RPMI7951 (cell line): ENCODE measurements at regions not wholly inside any gene's neighbourhood (a gene's known extent, or its start where the extent isn't known, plus 50 kb on each side); places are given as distances from the start of the nearest gene placed in this dataset.

Experiments used
- DNase-seq: peaks from one replicate; pipeline ENCODE4 v3.0.0-alpha.2; 2012; ENCODE audit warnings: low read depth

DNA sequence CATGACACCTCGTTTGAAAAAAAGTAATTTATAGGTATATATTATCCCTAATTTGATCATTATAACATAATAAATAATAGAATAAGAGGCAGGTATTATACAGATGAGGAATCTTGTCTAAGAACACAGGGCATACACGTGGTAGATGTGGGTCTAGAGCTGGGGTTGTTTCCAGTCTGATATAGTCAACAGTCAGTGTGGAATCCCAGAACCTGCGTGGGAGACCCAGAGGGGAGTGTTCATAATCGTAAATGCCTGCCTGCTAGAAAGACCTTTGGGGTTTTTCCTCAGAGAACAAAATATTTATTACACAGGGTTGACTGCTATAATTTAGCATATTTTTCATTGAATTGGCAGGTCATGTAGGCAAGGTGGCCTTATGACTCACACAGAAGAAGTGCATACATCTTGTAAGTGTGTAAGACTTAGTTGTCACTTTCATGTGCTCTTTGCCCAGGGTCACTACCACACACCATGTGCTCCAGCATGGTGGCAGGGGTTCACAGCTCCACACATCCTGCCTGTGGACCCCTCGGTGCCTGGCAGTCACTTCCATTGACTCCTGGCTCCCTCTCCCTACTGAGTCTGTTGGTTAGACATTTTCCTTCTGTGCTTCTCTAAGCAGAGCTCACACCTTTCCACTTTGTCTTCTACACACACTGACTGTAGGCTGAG lies 94.9 kb upstream of the IKZF1 start:
- DNase-seq = no peak

DNA sequence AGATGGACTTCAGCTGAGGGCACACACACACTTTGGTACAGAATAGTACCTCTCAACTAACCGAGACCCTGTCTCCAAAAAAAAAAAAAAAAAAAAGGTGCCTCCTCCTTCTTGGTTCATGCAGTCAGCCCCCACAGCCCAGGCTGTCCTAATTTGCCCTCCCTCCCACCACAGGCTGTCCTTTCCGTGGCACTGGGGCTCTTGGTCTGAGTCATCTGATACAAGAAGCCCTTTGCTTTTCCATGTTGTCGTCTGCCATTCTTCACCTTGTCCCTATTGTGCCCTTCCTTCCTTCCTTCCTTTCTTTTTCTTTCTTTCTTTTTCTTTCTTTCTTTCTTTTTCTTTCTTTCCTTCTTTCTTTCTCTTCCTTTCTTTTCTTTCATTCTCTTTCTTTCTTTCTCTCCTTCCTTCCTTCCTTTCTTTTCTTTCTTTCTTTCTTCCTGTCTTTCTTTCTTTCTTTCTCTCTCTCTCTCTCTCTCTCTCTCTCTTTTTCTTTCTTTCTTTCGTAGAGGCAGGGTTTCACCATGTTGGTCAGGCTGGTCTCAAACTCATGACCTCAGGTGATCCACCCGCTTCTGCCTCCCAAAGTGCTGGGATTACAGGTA lies 96.0 kb upstream of the IKZF1 start:
- DNase-seq = no peak

DNA sequence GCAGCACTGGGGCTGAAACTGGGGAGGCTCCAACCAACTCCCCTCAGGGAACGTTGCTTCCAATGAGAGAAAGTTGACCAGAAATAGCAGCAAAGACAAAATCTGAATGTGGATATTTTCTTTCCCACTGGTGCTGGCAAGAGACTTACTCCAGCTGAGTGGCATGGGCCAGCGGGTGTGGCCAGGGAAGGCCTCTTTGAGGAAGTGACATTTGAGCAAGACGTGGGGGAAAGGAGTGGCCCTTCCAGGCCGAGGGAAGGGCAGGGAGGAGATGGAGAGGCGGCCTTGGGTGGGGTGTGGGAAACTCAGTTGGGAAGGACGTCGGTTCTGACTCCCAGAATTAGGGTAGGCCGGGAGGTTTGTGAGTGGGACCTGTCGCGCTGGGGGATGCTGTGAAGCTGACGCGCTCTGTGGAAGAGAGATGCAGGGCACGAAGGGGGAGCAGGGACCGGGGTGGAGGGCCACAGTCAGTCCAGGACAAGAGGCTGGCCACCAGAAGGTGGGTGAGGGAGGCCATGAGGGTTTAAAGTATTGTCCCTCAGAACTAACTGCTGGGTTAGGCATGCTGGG lies 96.7 kb upstream of the IKZF1 start:
- DNase-seq = no peak

DNA sequence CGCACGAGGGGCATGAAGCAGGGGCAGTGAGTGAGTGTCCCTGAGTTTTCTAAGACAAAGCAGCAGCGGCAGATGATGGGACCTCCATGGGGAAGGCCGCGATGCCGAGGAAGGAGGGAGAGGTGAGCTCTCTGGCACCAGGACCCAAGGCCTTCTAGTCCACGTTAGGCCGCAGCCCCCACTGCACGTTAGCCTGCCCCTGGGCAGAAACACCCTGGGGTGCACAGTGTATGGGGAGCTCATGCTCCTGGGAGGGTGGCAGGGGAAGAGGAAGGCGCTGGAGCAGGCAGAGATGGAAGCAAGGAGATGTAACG lies 97.3 kb upstream of the IKZF1 start:
- DNase-seq = no peak

DNA sequence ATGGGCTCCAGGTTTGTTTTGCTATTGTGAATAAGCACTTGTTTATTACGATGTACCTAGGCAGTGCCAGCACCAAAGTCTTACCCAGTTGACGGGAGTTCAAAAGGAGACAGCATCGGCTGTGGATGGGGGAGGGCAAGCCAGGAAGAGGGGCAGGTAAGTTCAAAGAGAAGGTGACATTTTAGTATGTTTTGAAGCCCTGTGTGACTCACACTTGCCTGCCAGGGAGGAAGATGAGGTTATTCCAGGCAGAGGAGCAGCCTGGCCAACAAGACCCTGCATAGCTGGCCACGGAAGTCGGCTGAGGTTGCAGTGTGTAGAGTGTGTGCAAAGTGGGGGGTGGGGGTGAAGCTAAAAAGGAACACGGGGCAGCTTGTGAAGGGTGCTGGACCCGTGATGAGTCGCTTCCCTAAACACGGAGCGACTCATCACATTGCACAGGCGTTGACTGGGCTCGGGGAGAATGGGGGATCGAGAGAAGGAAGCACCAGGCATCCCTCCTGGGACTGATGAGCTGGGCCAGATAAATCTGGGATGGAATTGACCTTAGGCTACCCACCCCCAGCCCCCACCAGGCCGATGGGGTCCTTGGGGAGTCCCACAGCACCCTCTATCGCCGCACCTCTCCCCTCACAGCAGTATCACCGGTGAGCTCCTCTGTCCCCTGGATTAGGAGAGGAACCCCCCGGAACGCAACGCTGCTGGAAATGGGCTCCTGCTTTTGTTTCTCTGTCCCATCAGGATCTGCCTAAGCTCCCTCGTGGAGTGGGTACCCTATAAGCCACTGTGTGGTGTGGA lies 97.9 kb upstream of the IKZF1 start:
- no peak for DNase-seq

DNA sequence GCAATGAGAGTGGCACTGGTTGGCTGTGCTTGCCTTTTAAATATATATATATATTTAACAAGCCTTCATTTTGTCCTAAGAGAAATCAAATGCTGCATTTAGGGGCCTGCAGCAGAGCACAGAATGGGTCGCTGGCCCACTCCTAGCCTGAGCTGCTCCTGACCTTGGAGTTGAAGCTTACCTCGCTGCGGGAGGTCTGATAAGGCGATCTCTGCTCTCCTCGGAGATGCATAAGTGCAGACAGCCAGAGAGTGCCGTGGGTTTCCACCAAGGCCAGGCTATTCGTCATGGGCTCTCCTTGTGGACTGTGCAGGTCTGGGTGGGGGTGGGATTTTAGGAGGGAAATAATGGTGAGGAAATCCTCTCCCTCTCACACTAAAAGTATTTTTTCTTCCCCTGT lies 99.5 kb upstream of the IKZF1 start:
- no peak for DNase-seq

DNA sequence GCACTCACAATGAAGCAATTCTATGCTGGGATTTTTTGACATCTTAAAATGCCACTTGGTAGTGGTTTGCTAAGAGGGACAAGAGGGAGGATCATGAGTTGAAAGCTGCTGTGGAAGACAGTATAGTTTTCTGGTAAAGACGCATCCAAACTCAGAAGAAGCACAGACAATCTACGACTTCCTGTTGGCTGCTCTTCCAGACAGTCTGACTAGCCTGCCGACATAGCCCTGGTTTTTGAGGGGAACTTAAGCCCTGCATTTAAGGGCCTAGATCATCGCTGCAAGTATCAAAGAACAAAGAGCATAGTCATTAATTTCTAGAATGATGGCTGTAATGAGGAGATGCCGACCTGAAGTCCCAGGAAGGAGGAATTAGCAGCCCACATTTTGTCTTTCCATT lies 99.9 kb upstream of the IKZF1 start:
- no peak for DNase-seq

DNA sequence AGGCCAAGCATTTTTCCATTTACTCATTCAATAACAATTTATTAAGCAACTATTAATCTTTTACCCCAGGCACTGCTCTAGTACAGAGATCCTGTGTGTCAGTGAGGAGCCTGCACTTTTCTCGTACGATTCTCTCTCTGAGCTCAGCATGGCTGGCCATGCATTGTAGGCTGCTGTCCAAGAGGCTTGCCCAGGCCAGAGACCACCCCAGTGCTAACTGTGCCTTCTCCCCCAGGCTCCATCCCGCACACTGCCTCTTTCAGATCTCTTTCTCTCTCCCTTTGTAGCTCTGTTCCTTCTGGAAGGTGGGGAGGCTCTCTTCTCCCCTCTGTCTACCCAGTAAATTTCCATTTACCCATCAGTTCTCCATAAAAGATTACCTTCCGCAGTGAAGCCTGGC lies 101.0 kb upstream of the IKZF1 start:
- no peak for DNase-seq

DNA sequence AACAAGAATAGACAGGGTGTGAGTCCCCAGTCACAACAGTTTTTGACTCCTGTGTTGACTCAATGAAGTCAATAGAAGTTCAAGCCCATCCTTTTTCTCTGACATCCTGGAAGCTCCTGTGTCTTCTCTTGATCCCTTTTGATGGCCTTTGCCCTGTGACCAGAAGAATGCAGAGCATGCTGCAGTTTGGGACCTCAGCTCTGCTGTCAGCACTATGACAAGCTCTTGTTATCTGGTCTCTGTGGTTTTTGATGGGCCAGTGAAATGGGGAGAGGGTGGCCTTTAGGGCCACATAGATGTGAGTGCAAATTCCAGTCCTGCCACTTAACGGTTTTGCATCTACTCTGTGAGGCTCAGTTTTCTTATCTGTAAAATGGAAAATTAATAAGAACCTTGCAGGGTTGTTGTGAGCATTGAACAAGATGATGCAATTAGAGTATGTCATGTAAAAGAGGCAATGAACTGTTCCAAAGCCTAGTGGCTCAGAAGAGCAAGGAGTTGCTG lies 102.4 kb upstream of the IKZF1 start:
- DNase-seq = no peak

DNA sequence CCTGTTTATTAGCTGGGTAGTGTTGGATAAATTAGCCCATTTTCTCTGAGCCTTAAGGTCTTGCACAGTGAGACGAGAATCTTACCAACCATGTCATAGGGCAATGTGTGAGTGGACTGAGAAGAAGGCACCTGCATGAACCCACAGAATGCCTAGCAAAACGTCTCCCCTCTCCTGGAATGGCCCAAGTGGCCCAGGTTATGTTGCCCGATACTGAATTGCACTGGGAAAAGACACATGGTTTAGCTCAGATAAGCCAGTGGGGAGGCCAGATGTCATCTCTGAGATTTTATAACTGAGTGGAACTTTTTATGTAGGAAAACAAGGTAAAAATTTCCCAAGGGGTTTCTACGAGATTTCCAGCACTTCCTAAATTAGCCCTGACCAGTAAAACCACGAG lies 104.7 kb upstream of the IKZF1 start:
- DNase-seq = no peak

DNA sequence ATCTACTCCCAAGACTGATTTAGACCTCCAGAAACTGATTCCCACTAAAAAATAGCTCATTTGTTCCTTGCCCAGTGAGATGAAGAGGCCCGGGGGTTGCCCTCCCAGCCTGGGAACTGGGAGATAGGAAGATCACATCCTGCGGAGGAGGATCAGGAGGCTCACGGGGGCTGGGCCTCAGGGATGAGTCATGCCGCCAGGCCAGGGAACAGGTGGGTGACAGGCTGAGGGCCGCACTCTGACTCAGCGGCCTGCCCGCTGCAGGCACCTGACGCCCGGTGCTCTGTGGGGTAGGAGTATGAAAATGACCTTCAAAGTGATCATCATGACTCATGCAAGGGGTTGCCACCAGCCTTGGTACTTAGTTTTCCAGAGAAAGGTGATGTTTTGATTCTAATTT lies 104.5 kb upstream of the ZPBP start:
- peak; percentile 32 for DNase-seq

DNA sequence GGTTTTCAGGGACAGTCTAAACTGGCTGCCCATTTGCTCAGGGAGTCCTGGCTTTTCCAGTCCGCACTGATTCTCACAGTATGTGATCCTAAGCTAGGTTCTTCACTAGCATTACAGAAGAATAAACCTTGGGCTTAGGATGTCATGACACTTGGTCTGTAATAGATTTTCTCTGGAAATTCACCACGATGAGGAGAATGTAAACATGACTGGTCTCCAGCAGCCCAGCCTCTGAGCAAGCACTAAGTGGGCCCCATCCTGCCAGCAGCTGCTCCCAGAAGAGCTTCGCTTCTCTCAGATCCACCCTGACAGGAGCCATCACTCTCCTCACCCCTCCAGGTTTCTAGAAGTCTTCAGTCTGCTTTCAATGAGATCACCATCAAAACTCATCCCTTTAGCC lies 103.7 kb upstream of the ZPBP start:
- DNase-seq = no peak

DNA sequence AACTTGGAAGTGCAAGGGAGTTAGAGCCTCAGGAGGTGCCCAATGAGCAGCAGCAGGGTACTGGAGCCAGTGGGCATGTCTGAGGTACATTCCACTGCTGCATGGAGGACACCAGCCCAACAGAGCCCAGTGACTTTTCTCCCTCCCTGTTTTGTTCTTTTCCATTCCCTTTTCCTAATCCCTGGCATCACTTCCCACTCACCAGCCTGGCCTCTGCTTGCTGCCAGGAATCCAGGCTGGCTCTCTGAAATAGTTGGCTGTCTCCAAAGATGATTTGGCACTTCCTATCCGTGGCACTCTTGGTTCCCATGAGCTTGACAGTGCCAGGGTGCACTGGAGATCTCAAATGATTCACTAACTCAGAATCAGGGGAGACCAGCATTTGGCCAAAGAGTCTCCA lies 97.7 kb upstream of the ZPBP start:
- DNase-seq = no peak

DNA sequence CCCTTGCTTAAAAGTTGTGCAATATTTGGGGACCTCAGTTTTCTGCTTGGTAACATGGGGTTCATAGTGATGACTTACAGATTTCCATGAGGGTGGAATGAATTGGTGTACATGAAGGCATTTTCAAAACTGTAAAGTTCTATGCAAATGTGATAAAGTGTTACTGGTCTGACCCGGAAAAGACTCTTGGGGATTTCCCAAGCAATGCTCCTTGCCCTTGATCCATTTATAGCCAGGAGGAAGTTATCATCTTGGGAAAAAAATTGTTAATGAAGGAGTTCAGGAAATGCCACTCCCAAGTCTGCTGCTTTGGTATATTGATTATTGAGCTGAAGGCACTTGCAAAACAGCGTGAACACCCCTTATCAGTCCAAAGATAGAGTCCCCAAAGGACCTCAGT lies 96.3 kb upstream of the ZPBP start:
- no peak for DNase-seq

DNA sequence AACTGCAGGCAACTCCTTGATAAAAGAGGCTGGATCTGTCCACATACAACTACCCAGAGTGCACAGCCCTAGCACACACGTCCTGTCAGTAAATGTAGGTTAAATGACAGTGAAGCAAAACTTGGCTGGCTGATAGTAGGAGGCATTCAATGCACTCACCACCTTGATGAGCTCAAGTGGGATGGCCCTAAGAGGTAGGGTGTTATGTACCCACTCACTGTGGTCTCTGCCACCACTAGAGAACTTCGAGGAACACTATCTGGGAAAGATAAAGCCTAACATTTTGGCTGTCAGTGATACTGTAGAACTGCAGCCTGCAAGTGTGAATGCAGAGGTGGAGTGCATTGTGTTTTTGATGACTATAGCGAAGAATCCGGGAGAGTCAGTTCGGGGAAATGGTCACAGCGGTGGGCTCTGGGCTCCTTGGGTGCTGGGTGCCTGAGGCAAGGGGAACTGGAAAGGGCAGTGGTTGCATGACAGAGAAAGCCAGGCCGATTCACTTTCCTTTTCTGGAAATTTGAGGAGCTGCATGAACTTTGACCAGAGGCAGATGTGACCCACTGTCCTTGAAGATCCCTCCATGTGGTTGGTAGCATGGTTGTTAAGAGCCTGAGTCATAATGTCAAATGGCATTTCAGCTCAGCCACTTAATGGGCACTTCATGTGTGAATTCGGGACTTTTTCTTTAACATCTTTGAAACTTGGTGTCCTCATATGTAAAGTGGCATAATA lies 93.1 kb upstream of the ZPBP start:
- peak; percentile 15 for DNase-seq

DNA sequence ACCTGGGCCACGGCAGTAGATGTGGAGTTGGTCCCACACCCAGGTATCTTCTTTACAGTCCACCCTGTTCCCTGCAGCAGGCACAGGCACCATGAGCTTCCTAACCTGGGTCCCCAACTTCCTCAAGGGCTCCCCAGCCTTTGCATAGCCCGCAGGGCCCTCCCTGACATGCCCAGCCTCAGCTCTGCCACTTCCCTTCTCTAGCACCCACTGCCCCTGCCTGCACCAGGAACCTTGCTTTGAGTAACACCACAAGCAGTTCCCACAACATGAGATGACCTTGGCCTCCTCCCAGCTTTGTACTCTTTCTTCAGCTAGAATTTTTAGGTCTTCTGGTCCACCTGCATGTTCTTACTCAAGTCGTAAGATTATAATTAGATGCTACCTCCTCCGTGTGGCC lies 92.2 kb upstream of the ZPBP start:
- no peak for DNase-seq

DNA sequence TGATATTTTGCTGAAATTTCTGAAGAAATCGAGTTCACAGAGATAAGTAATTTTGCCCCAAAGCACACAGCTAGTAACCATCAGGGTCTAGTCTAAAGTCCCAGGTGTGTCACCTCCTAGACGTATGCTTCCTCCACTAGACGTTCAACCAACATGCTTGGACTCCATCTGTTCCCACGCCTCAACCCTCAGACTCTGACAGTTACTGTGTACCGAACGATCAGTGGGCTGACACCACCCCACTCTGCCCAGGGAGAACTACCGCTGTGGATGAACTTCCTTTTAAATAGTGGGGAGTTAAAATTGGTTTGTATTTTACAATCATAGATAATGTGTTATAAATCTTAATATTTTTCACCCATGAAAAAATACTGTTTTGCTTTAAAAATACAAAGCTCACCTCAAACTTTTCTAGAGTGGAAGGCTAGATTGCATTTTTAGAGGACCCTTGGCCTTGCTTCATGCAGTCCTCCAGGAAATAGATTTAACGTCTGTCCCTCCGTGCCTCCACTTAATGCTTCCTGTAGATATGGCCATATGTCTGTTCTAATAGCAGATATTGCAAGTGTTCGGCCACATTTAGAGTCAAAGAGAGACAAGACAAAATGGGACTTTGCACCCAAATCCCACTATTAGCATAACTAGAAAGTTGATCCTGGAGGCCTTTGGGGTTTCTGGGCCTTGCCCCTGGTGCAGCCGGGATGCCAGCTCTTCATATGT lies 91.4 kb upstream of the ZPBP start:
- no peak for DNase-seq

DNA sequence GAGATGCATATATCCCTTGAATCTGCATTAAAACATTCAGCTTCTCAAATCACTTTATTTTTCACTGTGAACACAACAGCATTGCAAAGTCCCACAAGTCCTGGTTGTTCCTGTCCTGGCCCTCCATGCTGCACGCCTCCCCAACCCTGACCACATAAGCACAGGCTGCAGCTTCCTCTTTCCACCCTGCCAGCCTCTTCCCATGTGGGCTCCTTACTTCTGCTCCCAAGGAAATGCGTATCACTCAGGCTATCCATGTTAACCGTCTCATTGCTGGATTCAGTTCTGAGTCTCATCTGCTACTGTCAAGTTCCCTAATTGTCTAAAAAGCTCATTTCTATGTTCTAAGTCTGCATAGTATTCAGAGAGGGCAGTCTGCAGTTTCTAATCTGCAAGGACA lies 89.7 kb upstream of the ZPBP start:
- DNase-seq = no peak

DNA sequence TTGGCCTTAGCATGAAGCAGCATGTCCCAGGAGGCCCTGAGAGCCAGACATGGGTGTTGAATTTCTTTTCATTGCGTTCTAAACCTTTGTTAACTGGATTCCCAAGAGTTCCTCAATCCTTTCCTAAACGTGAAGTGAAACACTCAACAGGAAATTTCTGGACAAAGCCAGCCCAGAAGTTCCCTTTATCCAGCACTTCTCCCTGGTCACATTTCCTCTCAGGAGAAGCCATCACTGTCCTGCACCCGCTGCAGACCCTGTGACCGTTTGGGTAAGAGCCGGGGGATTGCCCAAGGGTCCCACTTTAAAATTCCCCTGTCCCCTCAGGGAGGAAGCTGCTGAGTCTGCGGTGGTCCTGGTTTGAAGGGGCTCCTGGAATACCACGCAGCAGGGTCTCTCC lies 88.0 kb upstream of the ZPBP start:
- DNase-seq = no peak

DNA sequence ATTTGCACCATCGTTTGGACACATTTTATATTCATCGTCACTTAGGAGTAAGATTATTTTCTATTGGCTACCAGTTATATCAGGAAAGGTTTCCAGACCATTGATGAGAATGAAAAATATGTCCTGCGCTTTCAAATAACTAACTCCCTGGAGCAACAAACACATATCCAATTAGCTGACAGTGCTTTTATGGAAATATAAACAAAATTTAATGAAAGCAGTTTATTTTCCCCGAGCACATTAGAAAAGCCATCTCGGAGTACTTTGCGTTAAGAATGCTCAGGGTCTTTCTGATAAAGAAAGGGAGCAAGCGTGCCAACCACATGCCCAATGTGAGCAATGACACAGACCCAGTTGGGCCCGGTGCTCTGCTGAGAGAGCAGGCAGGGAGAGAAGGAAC lies 85.1 kb upstream of the ZPBP start:
- no peak for DNase-seq

DNA sequence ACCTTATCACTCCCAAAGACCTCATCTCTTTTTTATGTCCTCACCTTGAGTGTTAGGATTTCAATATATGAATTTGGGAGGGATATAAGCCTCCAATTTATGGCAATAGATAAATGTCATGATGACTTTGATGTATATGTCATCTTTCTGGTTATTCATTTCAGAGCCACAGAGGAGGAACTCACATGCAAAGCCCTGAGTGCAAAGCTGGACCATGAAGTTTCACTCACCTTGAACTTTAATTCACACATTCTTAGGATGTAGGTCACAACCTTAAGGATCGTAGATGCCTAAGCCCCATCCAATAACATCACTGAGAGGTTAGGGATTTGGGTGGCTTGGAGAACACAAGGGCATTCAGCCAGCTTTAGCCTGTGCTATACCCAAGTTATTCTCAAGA lies 81.9 kb upstream of the ZPBP start:
- DNase-seq = no peak
